ENCODE measurements at regions not wholly inside any gene's neighbourhood (a gene's known extent, or its start where the extent isn't known, plus 50 kb on each side); places are given as distances from the start of the nearest gene placed in this dataset.
"Not testable (repeated sequence)": the region's sequence is repeated elsewhere in the genome, so short reads cannot be mapped to it uniquely, and the experiment has no call there.

- Histone ChIP-seq H3K36me3 (no peaks in the 10 kb centered on the region), H3K4me1 (no peaks in the 10 kb centered on the region), H3K27me3 (no peaks in the 10 kb centered on the region), H3K4me3 (no peak overlapping the region), H3K9me3 (no peaks in the 10 kb centered on the region), H3K27ac (no peak overlapping the region)
- intact Hi-C loops (cut with DNase I), result no loop called here
- TF ChIP-seq CTCF (IDR thresholded peaks at IDR 0.05) (no peak), POLR2A (IDR thresholded peaks at IDR 0.05) (no peak)
- no peak for ATAC-seq
- 67% methylated on average over 1 of the region's 1 CpG for WGBS (ENCODE audit: insufficient coverage, low coverage, low lambda C conversion rate, missing lambda C conversion rate)
- DNase-seq, result no peak
These were observed 84.6 kb upstream of the DLX6 start for GRCh38 chr7:96920713-96921112.

GRCh38 chr7:96921231-96921630 lies 84.1 kb upstream of the DLX6 start:
- no peaks in the 10 kb centered on the region for H3K4me1 ChIP-seq
- TF ChIP-seq CTCF (IDR thresholded peaks at IDR 0.05) (no peak), POLR2A (IDR thresholded peaks at IDR 0.05) (no peak)
- 58% methylated on average over 4 of the region's 5 CpGs for WGBS (ENCODE audit: insufficient coverage, low coverage, low lambda C conversion rate, missing lambda C conversion rate)
- intact Hi-C loops (cut with DNase I), result no loop called here
- DNase-seq (no peak), ATAC-seq (no peak)
- H3K27me3 ChIP-seq, result no peaks in the 10 kb centered on the region
- no peak overlapping the region for H3K27ac ChIP-seq
- no peaks in the 10 kb centered on the region for H3K9me3 ChIP-seq
- H3K36me3 ChIP-seq, result no peaks in the 10 kb centered on the region
- no peak overlapping the region for H3K4me3 ChIP-seq

GRCh38 chr7:96921771-96922170 lies 83.6 kb upstream of the DLX6 start:
- Histone ChIP-seq H3K4me1 (no peaks in the 10 kb centered on the region), H3K4me3 (no peak overlapping the region), H3K27ac (no peak overlapping the region), H3K9me3 (no peaks in the 10 kb centered on the region), H3K27me3 (no peaks in the 10 kb centered on the region), H3K36me3 (no peaks in the 10 kb centered on the region)
- TF ChIP-seq POLR2A (IDR thresholded peaks at IDR 0.05) (no peak), CTCF (IDR thresholded peaks at IDR 0.05) (no peak)
- no peak for ATAC-seq
- 49% methylated on average over 3 of the region's 3 CpGs for WGBS (ENCODE audit: insufficient coverage, low coverage, low lambda C conversion rate, missing lambda C conversion rate)
- no peak for DNase-seq
- intact Hi-C loops (cut with DNase I), result no loop called here

- intact Hi-C loops (cut with DNase I); H3K4me3 ChIP-seq; ATAC-seq; H3K9me3 ChIP-seq; H3K27ac ChIP-seq; H3K4me1 ChIP-seq; DNase-seq; H3K36me3 ChIP-seq; H3K27me3 ChIP-seq: not testable (repeated sequence)
These were observed 82.0 kb upstream of the DLX6 start for GRCh38 chr7:96923345-96923744.

GRCh38 chr7:96927131-96927530 lies 78.2 kb upstream of the DLX6 start:
- no peaks in the 10 kb centered on the region for H3K36me3 ChIP-seq
- H3K27me3 ChIP-seq, result no peaks in the 10 kb centered on the region
- H3K27ac ChIP-seq, result no peak overlapping the region
- no peaks in the 10 kb centered on the region for H3K4me1 ChIP-seq
- H3K9me3 ChIP-seq, result no peaks in the 10 kb centered on the region
- TF ChIP-seq CTCF (IDR thresholded peaks at IDR 0.05), result no peak
- no peak for TF ChIP-seq POLR2A (IDR thresholded peaks at IDR 0.05)
- DNase-seq (no peak), ATAC-seq (no peak)
- no peak overlapping the region for H3K4me3 ChIP-seq
- intact Hi-C loops (cut with DNase I), result no loop called here
- WGBS (ENCODE audit: insufficient coverage, low coverage, low lambda C conversion rate, missing lambda C conversion rate), result 81% methylated on average over 4 of the region's 5 CpGs

All from right lobe of liver (tissue), 6 donors.